Transverse colon (tissue), 4 donors: ENCODE measurements at regions not wholly inside any gene's neighbourhood (a gene's known extent, or its start where the extent isn't known, plus 50 kb on each side); places are given as distances from the start of the nearest gene placed in this dataset.
A peak's percentile ranks its signal among the peaks of the same experiment; 100 is the strongest.

Source experiments
- DNase-seq: peaks from one replicate; pipeline ENCODE4 v3.0.0-alpha.2; 2019
- H3K27ac ChIP-seq, 4 donors: fragments of 200-600 bp; sonication (generic); 2 replicates each; pipeline ENCODE4 v1.5.1; 2016 to 2018; ENCODE audit warnings: inconsistent platforms in 4 of 4
- H3K27me3 ChIP-seq: fragments of 200-600 bp; sonication (generic); 2 replicates; pipeline ENCODE4 v1.5.1; 2017; ENCODE audit warnings: inconsistent platforms
- H3K36me3 ChIP-seq, 4 donors: fragments of 200-600 bp; sonication (generic); 2 replicates each; pipeline ENCODE4 v1.5.1; 2017 to 2019; ENCODE audit warnings: inconsistent platforms in 4 of 4
- H3K4me1 ChIP-seq, 4 donors: fragments of 200-600 bp; sonication (generic); 2 replicates each; pipeline ENCODE4 v1.5.1; 2017 to 2020; ENCODE audit warnings: inconsistent platforms in 4 of 4
- H3K4me3 ChIP-seq, 4 donors: fragments of 200-600 bp; sonication (generic); 1 replicate in 1 of 4; 2 replicates in 3 of 4; pipeline versions ENCODE4 v1.5.1 to v1.6.1; 2017 to 2019; ENCODE audit warnings: inconsistent platforms in 4 of 4
- H3K9me3 ChIP-seq, 2 donors: fragments of 200-600 bp; sonication (generic); 2 replicates each; pipeline ENCODE4 v1.5.1; 2017 to 2019; ENCODE audit warnings: inconsistent platforms in 2 of 2
- EP300 ChIP-seq: sonication (generic); formaldehyde crosslinking; IDR thresholded peaks from one replicate; pipeline ENCODE4 v1.6.1; 2017; ENCODE audit warnings: antibody characterized with exemption, low read depth
- POLR2A ChIP-seq: fragments of 450-650 bp; IDR thresholded peaks from one replicate; pipeline ENCODE4 v1.6.1; 2016; ENCODE audit warnings: antibody characterized with exemption, mild to moderate bottlenecking, moderate library complexity
- POLR2AphosphoS5 ChIP-seq, 3 donors: sonication (generic); formaldehyde crosslinking; IDR thresholded peaks; one replicate each; pipeline ENCODE4 v1.6.1; 2016; ENCODE audit warnings: antibody characterized with exemption in 3 of 3
- WGBS, 2 donors: methylation state at CpG; one replicate each; pipeline ENCODE4 v1.1.5; 2018; ENCODE audit warnings: low coverage in 1 of 2; 5-methylcytosine and 5-hydroxymethylcytosine counted together
- in situ Hi-C, 4 donors: fragments of 200-750 bp; cut with MboI; loops; one replicate each; pipeline versions ENCODE4 v1.15.0 to v1.15.1; 2017; ENCODE audit warnings: low sequenced_read_pairs in 3 of 4, low pct_ligation_motif_present in 1 of 4, low pct_unique_long_range_greater_than_20kb in 1 of 4
- intact Hi-C: fragments of 100-400 bp; cut with DNase I; formaldehyde crosslinking; loops from one replicate; pipeline ENCODE4 v1.15.1; 2023; ENCODE audit warnings: low total_unique reads
- TF ChIP-seq, protein P1 (sequence below), 5 experiments: fragments of 200-600 bp in 3 of 5; fragments of 450-650 bp in 2 of 5; sonication (generic) in 3 of 5; IDR thresholded peaks; 1 replicate in 2 of 5; 2 replicates in 3 of 5; pipeline ENCODE4 v1.5.1; 2016 to 2017; ENCODE audit warnings: antibody characterized with exemption in 5 of 5, inconsistent platforms in 3 of 5, mild to moderate bottlenecking in 2 of 5, moderate library complexity in 1 of 5

DNA sequence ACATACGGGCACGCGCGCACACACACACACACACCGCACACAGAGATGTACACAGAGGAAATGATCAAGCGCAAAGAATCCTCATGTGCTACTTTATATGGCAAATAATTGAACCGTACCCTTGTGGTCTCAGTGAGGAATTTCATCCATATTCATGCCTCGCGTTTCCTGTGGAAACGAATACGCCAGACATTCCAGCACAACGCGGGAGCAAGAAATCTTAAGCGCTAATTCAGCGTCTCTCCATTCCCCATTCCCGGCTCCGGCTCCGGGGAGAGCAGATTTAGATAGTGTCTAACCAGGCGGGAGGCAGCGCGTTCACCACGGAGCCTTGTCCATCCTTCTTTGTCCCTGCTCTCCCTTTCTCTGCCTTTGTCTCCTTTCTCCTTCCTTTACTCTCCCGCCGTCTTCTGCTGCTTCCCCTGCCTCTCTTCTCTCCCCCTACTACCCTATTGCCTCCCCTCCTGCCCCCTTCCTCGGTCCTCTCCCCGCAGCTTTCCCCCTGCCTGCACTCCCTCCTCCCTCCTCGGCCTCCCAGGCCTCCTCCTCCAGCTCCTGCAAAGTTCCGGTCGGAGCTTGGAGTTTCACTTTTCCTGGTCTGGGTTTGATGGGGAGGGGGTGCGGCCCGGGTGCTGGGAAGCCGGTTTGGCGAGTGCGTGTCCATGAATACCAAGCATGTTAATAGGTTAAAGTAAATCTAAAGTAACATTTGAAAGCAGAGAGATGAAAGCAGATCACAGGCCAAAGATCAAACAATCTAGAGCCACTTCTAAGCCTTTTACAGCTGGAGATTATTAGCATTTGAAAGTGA is 579.3 kb downstream of the BUD13 start:
- TF ChIP-seq POLR2A (no peak), POLR2AphosphoS5 (IDR thresholded peaks at IDR 0.05) (no peak), EP300 (no peak)
- TF ChIP-seq, protein P1, sequence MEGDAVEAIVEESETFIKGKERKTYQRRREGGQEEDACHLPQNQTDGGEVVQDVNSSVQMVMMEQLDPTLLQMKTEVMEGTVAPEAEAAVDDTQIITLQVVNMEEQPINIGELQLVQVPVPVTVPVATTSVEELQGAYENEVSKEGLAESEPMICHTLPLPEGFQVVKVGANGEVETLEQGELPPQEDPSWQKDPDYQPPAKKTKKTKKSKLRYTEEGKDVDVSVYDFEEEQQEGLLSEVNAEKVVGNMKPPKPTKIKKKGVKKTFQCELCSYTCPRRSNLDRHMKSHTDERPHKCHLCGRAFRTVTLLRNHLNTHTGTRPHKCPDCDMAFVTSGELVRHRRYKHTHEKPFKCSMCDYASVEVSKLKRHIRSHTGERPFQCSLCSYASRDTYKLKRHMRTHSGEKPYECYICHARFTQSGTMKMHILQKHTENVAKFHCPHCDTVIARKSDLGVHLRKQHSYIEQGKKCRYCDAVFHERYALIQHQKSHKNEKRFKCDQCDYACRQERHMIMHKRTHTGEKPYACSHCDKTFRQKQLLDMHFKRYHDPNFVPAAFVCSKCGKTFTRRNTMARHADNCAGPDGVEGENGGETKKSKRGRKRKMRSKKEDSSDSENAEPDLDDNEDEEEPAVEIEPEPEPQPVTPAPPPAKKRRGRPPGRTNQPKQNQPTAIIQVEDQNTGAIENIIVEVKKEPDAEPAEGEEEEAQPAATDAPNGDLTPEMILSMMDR (IDR thresholded peaks at IDR 0.05), result peak in 1 of 5 experiments; percentile 16
- no peaks in the 10 kb centered on the region for H3K36me3 ChIP-seq
- in situ Hi-C loops, result no loop called here
- H3K27me3 ChIP-seq, result no peaks in the 10 kb centered on the region
- H3K4me3 ChIP-seq, result peak overlapping the region in 3 of 4 donors; percentile 34 to 48 (median 38)
- no peaks in the 10 kb centered on the region for H3K9me3 ChIP-seq
- intact Hi-C loops, result no loop called here
- peak overlapping the region; percentile 18 to 44 (median 33) for H3K27ac ChIP-seq
- 1 to 5% methylated on average over 16 to 34 of the region's 34 CpGs for WGBS, 2 donors
- H3K4me1 ChIP-seq, result peaks cover 5 to 18% (median 14%) of the 10 kb centered on the region in 4 donors
- DNase-seq, result peak; percentile 60

DNA sequence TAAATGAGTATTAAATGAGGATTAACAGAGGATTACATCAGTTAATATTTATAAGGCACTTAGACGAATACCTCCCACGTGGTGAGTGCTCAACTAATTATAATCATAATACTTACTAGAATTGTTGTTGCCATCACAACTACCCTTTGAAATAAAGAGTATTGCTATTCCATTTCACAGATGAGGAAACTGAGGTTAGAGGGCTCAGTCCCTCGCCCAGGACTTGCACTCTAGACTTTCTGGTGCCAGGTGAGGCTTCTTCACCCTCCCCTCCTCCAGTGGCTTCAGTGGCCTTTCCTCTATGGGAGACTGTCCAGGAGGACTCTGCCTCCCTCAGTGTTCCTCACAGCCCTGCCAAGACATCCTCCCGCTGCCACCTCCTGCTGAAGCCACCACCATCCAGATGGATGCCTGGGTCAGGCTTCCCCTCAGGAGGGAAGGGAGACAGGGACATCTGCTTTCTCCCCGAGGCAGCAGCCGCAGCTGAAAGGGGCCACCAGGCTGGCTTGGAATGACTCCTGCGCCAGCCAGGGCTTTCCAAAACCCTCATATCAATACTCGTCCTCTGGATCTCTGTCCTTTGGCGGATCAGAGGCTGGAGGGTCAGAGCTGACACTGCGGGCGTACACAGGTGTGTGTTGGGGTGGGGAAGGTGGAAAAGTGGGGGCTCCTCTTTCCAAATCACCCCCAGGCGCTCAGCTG is 580.1 kb downstream of the BUD13 start:
- no peak for TF ChIP-seq EP300
- no peaks in the 10 kb centered on the region for H3K9me3 ChIP-seq
- H3K4me3 ChIP-seq, result peak overlapping the region in 3 of 4 donors; percentile 34 to 48 (median 38)
- WGBS, 2 donors, result 25 to 50% methylated on average over 2 to 10 of the region's 12 CpGs
- H3K36me3 ChIP-seq, result no peaks in the 10 kb centered on the region
- intact Hi-C loops (no loop called here), in situ Hi-C loops (no loop called here)
- no peak for DNase-seq
- peak overlapping the region in 1 of 4 donors; percentile 35 for H3K27ac ChIP-seq
- no peaks in the 10 kb centered on the region for H3K27me3 ChIP-seq
- H3K4me1 ChIP-seq, result peaks cover 5 to 18% (median 14%) of the 10 kb centered on the region in 4 donors

DNA sequence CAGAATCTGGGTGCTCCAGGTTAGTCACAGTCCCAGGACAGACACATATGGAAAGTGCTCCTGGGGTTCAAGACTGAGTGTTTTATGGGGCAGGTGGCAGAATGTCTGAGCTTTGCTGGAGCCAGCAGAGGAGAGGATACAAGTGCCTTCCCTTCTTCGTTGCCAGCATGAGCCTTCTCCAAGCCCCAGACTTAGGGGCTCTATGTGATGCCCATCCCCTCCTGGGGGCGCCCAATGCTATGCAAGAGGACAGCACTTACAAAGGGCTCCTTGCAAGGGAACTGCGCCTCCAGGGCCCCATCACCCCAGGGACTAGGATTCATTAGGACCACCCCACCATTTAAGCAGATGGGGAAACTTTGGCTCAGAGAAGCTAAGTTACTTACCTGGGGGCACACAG is 581.9 kb downstream of the BUD13 start:
- Histone ChIP-seq H3K36me3 (no peaks in the 10 kb centered on the region), H3K9me3 (no peaks in the 10 kb centered on the region), H3K27me3 (no peaks in the 10 kb centered on the region), H3K4me3 (no peak overlapping the region), H3K27ac (no peak overlapping the region), H3K4me1 (peaks cover 5 to 18% (median 14%) of the 10 kb centered on the region in 4 donors)
- 91% methylated on average over 3 of the region's 3 CpGs; no CpG with 5 or more reads in 1 of the 2 donors for WGBS, 2 donors
- DNase-seq, result no peak
- in situ Hi-C loops (no loop called here), intact Hi-C loops (no loop called here)
- TF ChIP-seq, protein P1 (IDR thresholded peaks at IDR 0.05), result no peak
- no peak for TF ChIP-seq EP300
- TF ChIP-seq POLR2A, result no peak
- no peak for TF ChIP-seq POLR2AphosphoS5 (IDR thresholded peaks at IDR 0.05)

DNA sequence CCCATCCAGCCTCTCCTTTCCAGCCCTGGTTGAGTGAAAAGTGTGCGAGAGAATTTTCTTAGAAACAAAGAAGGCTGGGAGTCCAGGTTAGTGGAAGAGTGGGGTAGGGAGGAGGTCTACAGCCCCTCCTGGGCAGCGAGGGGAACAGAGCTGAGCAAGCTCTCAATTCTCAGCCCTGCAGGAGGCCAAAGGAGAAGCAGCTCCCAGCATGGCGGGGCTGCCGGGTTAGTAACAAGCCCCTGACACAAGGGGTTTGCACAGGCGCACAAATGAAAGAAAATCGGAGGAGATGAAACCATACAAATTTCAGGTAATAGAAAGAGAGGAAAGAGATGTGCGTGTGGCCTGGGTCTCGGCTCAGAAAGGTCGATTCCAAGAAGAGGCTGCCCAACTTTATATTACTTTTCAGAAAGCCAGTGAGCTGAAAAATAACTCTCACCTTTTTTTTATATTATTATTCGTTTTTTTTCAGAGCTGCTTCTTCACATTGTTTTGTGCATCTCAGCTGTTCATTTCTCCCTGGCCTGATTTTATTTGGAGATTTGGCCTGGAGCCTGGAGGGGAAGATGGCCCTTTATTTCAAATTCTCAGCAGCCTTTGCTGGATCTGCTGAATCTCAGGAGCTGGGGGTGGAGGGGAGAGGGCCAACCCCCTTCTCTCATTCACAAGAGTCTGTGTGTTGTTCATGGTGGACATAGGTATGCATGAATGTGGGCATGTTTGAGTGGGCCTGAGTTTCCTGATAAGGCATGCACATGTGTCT is 583.2 kb downstream of the BUD13 start:
- WGBS, 2 donors, result 67 to 85% methylated on average over 6 to 10 of the region's 10 CpGs
- in situ Hi-C loops, result no loop called here

More for the DNA sequence above, 583.2 kb downstream of the BUD13 start:
- Histone ChIP-seq H3K27me3 (no peaks in the 10 kb centered on the region), H3K4me1 (peaks cover 5 to 18% (median 14%) of the 10 kb centered on the region in 4 donors), H3K36me3 (no peaks in the 10 kb centered on the region), H3K27ac (no peak overlapping the region), H3K9me3 (no peaks in the 10 kb centered on the region), H3K4me3 (no peak overlapping the region)
- intact Hi-C loops, result no loop called here
- no peak for TF ChIP-seq POLR2AphosphoS5 (IDR thresholded peaks at IDR 0.05)
- no peak for DNase-seq
